NCI-H187 (cell line): ENCODE measurements at regions not wholly inside any gene's neighbourhood (a gene's known extent, or its start where the extent isn't known, plus 50 kb on each side); places are given as distances from the start of the nearest gene placed in this dataset.
"Not testable (repeated sequence)": the region's sequence is repeated elsewhere in the genome, so short reads cannot be mapped to it uniquely, and the experiment has no call there.

Source experiments
- DNase-seq, 2 experiments: peaks; one replicate each; lab custom pipeline; 2025; lab: John Stamatoyannopoulos, UW

DNA sequence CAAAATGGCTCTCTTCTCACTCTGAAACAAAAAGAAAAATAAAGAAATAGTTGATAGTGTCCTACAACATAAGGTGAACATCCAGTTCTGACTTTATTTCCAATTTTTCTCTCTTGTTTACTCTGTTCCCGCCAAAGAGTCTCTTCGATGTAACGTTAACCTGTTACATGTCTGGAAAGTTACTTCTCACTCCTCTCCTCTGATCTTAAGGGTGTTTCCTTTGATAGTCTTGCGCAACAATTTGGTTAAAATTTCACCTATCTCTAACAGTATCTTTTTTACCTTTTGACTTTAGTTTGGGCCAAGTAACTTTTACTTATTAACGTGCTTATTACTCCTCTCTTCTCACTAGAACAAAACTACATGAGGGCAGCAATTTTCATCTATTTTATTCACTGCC lies 1450.2 kb downstream of the BRINP3 start:
- no peak for DNase-seq

DNA sequence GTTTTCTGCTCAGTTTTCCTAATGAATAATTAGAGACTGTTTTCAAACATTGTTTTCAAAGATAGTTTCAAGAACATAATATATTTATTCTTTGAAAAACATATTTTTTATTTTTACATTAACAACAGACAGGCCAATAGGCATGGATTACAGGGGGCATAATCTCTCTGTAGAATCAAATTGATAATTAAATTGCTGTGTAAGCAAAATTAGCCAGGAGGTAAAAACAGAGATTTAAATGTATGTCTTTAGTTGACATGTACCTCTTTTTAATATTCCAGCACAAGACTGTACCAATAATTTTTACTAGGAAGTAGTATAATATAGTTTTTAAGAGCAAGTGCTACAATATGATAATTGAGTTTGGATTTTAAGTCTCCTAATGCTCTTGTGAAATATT lies 1444.5 kb downstream of the BRINP3 start:
- DNase-seq = no peak

DNA sequence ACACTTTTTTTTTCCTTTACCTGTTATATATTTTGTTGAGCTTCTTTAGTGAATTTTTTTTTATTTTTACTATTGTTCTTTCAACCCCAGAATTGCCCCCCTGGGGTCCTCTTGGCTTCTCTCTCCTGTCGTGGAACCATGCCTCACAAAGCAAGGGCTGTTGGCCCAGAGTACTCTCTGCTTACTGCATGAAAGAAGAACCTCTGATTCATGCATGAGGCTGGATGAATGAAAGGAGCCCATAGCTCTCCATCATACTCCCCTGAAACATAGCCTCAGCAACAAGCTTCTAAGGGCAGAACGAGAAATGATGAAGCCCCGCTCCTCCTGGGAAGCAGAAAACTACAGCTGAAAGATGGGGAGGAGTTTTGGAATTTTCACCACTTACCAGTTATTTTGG lies 1441.0 kb downstream of the BRINP3 start:
- no peak for DNase-seq

DNA sequence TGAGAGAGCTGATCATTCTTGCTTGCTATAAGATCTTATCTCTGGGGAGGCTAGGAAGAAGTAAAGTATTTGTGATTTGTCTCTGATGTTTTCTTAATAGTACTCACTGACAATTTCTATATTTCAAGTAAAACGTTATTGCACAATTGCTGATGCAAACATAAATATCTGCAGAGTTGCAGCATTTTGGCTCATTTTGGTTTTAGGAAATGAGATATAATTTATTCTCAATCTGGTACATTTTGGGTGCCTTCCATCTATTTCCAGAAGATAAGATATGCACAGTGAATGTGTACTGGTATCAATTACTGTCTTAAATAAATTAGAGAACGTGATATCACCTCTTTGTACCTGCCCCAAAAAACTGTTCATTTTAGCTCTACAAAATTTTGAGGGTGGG lies 1431.5 kb downstream of the BRINP3 start:
- no peak for DNase-seq

DNA sequence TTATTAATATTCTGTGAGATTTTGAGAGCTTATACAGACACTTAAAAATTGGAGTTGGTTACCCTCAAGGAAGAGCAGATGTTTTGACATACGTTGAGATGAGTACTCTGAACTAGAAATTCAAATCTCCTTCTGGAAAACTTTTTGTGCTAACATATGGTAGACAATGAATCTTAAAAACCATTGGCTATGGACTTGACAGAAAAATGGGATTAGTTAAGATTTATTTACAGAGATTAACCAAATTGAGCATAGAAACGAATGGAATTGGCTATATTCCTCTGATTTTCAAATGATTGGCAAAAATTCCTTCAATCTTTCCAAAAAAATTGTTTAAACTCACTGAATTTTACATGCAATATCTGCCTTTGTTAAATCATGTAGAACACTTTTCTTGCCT lies 1392.9 kb downstream of the BRINP3 start:
- DNase-seq = no peak

DNA sequence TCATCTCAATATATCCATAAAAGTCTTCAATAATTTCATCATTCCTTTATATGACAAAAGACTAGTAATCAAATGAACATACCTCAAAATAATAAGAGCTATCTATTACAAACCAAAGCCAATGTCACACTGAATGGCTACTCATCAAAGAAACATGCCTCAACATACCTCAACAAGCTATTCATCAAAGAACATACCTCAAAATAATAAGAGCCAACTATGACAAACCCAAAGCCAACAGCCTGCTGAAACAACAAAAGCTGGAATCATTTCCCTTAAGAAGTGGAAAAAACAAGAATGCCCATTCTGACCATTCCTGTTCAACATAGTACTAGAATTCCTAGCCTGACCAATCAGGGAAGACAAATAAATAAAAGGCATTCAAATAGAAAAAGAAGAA lies 1373.7 kb downstream of the BRINP3 start:
- DNase-seq = no peak

DNA sequence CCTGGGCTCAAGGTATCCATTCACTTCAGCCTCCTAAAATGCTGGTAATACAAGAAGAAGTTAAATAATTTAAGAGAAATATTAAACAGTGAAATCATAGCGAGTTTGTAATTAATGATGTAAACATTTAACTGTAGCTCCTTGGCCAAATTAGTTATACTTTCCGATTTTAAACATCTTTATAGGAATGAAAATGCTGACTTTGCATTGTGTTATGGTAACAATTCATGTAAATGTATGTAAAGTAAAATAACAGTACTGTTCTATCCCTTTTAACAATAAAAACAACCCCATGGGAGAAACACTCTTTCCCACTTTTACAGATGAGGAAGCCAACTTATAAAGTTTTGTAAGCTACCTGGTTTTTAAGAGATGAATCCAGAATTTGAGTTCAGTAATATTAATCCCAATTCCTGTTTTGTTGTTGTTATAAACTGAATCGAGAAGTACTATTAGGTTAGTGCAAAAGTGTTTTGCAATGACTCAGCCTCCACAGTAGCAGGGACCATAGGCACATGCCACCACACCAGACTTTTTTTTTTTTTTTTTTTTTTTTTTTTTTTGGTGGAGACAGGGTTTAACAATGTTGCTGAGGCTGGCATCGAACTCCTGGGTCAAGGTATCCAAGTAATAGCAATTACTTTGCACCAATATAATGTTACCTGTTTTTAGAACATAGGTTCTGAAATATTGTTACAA lies 1360.4 kb downstream of the BRINP3 start:
- DNase-seq = no peak

DNA sequence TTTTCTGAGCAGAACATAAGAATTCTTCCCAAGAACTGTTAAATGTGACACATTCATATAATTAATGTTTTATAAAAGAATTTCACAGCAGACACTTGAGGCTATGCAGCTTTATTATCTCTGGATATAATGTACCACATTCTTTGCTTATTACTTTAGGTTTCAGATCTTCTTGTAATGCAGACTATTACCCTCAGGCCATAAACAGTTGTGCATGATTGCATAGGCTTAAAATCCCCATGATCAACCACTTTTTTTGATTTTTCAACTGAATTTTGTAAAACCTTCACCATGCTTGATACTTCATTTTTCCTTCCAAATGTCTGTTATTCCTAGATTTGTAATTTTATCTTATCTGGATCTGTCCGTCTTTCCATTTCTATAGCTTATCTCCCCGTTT lies 1355.7 kb downstream of the BRINP3 start:
- no peak for DNase-seq

DNA sequence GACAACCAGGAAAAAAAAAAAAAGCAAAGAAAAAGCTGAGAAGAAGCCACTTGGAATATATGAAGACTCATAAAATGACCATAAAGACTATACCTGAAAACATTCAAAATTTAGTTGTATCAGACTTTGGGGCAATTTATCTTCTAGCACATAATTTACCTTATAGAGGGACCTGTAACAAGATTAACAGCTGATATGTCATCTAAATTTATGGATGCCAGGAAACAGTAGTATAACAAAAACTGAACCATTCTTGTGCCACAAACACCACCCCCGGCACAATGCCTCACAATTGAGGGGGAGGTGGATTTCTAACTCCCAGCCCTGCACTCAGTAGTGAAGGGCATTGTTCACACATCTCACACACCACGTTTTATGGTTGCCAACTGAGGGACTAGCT lies 1352.0 kb downstream of the BRINP3 start:
- DNase-seq = no peak

DNA sequence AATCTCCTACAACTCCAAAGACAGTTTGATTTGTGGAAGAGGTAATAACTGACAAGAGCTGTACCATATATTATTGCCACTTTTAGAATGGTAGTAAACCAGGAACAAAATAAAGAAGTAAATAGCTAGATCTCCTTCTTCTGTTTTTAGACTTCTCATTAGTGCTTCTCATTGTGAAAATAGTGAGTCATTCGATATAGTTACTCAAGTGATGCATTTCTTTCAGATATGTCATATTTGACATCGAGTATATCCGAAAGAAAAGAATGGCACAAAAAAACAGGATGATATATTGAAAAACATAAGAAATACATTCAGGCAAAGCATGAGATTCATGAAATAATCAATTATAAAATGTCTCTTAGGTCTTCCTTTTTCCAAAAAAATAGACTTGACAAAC lies 1346.1 kb downstream of the BRINP3 start:
- DNase-seq = no peak

DNA sequence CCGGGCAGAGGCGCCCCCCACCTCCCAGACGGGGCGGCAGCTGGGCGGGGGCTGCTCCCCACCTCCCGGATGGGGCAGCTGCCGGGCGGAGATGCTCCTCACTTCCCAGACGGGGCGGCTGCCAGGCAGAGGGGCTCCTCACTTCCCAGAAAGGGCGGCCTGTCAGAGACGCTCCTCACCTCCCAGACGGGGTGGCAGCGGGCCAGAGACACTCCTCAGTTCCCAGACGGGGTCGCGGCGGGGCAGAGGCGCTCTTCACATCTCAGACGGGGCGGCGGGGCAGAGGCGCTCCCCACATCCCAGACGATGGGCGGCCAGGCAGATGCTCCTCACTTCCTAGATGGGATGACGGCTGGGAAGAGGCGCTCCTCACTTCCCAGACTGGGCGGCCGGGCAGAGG lies 1337.9 kb downstream of the BRINP3 start:
- not testable (repeated sequence) for DNase-seq

DNA sequence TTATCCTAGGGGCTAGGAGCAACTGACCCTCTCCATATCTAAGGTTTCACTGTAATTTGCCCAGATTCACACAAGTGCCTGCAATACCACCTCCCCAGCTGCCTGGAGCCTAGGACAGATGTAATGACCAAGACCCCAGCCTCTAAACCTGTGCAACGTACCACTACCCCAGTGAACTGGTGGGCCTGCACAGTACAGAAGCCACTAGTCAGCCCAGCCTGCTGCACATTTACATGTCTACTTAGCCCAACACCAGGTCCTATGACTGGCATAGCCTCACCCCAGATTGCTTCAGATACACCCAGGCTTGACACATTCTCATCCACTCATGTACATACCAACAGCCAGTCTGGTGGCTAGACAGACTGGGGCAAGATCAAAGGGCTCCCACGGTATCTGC lies 1336.6 kb downstream of the BRINP3 start:
- DNase-seq = no peak

DNA sequence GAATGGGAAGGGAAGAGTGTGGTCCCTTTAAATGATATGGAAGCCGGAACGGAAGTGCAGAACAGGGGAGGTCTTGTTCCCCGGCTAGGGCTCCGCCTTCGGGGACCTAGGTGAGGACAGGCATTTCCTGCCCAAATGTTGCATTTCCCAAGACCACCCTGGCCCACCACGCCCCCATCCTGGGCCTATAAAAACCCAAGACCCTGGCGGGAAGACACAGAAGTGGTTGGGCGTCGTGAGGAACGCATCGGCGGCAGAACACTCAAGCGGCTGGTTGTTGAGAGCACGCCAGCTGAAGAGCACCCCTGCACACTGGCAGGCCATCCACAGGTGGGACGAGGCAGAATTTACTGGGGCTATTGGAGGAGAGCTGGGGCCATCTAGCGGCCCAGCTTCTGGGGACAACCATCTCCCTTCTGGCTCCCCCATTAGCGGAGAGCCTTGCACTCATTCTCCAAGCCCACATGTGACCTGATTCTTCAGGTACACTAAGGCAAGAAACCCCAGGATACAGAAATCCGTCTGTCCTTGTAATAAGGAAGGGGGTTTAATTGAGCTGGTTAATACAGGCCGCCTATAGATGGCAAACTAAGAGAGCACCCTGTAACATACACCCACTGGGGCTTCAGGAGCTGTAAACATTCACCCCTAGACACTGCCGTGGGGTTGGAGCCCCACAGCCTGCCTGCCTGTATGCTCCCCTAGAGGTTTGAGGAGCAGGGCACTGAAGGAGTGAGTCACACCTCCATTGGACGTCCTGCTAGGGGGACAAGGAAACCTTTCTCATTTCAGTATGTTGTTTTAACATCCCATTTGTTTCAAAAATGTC lies 1327.9 kb downstream of the BRINP3 start:
- DNase-seq = peak in 1 of 2 experiments; percentile 26

DNA sequence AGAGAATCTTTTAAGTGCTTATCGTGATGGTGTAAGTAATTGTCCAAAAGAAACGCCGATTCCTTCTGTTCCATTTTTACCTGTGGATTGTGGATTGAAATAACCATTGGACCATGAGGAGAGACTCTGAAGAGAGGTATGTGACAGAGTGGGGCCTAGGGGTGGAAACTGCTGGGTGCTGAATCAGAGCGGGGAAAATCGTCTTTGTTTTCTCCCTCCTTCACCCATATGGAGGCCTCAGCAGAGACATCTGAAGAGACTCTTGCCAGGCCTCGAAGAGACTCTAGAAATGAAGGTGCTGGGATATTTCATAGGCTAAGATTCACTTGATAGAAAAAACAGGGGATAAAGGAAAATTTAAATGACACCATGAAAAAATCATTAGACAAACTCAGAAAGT lies 1327.0 kb downstream of the BRINP3 start:
- DNase-seq = no peak

DNA sequence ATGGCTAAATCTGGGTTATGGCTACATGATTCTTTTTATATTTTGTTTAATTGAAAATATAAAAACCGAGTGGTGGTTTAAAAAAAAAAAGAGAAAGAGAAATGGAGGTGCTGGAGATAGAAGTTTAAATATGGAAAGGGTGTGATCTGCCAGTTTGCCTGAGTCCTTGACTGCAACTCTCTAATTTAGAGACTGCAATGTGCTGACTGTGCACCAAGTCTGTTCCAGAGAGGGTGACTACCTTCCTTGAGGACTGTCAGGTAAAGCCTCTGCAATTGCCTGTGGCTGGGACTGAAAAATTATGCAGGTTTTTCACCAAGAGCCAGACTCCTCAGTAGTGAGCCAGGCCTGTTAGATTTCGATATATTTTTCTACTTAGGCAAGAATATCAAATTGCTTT lies 1326.3 kb downstream of the BRINP3 start:
- DNase-seq = no peak

DNA sequence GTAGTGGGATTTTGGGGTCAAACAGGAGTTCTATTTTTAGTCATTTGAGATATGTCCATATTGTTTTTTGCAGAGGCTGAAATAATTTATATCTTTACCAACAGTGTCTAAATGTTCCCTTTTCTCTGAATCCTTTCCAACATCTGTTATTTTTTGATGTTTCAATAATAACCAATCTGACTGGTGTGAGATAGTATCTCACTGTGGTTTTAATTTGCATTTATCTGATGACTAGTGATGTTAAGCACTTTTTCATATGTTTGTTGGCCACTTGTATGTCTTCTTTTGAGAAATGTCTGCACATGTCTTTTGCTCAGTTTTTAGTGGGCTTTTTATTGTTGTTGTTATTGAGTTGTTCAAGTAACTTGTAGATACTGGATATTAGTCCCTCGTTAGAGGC lies 1325.0 kb downstream of the BRINP3 start:
- DNase-seq = no peak

DNA sequence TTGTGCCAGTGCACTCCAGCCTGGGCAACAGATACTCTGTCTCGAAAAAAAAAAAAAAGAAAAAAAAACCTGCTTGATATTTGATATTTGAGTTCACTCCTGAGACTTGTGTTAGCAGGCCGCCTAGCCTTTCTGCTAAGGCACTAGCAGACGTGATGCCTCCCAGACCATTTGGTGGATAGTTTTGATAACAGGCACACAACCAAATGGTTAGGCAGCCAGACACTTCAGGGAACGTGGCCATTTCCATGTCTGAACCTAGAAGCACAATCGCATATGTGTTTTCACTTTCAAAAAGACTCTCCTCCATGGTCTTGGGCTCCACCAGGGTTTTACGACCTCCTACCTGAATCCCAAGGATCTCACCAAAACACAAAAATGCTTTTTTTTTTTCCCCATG lies 1319.5 kb downstream of the BRINP3 start:
- DNase-seq = no peak

DNA sequence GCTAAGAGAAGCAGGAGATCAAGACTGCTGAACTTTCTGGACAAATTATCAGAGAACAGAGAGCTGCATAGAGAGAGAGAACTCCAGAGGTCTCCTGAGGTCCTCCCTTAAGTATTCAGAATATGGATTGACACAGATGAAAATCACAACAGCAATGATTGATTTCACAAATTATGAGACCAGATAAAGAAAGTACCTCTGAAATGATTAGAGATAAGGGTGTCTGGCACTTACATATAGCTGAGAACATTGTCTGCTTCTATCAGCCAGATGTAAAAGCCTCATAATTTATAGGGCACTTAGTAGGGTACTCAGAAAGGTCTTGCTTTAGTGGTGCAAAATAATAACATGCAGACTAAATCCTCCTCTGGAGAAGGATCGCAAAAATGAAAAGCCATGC lies 1301.8 kb downstream of the BRINP3 start:
- DNase-seq = no peak

DNA sequence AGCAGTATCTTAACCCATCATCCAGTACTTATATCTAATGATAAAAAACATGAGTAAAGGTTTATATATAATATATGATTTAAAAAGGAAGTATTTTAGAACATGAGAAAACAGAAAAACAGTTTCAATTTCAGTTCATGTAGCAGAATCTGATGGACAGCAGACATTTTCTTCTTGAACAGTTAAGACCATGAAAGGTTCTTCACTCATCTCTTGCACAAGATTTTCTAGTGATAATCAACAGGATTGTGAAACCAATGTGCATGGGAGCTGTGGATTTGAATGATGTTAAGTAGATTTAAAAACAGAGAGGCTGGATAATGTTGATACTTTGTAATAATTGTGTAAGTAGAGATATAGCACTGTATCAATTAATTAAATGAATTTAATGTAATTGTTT lies 1297.6 kb downstream of the BRINP3 start:
- no peak for DNase-seq

DNA sequence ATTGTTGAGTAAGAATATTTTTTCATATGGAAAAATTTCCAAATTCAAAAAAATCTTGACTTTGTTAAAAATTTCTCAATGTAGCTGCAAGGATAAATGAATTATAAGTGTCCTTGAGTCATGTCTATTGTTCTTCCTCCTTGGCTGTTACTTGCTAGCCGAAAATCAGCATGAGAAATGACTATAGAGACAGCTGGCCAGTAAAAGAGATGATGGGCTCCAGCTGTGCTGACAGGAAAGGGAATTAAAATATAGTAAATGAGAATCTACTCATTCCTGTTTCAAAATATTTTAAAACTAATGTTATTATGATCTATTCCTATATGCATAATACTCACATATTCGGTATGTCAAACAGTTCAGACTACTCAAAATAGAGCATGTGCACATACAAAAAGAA lies 1292.6 kb downstream of the BRINP3 start:
- DNase-seq = no peak

DNA sequence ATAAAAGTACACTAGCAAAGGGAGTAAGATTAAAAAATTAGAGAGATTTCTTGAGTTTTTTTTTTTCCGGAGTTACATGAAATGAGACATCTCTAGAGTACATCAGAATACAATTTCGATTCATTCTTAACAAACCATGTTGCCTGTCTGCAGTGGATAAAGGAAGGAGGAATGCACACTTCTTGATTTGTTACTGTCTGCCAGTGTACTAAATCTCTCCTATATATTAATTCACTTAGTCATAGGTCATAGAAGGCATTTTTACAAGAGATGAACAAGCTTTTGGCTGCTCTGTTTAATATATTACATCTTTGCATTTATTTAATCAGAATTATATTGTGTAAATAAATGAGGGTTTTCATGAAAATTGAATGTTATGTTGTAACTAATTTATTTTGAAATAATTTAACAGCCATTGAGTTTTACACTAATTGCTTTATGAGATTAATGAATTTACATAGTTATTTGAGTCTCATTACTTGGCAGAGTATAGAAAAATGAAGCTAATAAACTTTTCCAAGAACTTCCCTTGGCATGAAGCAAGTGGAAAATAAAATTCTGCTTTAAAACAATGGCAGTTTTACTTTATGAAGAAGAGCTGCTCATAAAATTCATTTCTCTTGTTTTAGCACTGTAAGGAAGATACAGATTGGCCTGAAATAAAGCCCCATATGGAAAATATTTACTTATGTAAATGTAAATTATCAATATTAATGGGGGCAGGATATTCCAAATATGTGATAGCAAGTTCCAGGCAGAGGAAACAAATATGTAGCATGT lies 1284.7 kb downstream of the BRINP3 start:
- no peak for DNase-seq

DNA sequence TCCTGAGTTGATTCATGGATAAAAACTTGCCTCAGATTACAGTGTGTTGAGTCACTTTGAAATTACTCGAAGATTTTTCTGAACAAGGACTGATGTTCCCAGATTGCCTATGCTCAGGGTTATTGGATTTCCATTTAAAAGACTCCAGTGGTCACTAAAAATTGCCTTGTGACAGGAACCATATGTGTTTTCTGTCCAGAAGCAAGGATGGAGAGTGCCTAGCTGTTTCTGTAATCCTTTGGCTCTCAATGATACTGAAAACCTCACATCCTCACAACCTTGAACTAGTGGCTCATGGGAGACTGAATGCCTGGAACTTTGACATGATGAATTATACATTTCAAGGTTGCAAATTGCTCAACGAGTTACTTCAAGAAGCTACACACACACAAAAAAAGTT lies 1271.8 kb downstream of the BRINP3 start:
- DNase-seq = no peak

DNA sequence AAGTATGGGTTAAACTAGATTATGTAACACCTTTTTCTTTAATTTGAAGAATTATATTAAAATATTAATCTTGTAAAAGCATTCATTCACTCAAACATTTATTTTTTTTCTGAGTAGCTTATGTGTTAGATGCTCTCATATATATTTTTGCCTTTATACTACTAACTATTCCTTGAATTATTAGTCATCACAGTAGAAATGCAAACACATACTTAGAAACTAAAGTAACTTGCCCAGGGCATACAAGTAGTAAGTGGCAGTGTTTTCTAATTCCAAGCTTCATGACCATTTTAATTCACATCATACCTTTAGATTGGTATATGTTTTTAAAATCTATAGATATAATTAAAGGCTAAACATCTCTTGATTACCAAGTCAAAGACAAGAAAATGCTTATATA lies 1271.0 kb downstream of the BRINP3 start:
- DNase-seq = no peak
